IMR-90 (cell line): ENCODE measurements at regions not wholly inside any gene's neighbourhood (a gene's known extent, or its start where the extent isn't known, plus 50 kb on each side); places are given as distances from the start of the nearest gene placed in this dataset.

Source experiments
- ATAC-seq: fragments of 200-7000 bp; cut with Tn5 transposase; 2 replicates; pipeline ENCODE4 v1.9.1; 2020; ENCODE audit warnings: low read depth, mild to moderate bottlenecking, moderate library complexity
- BruUV-seq: library from RNA; stranded (reverse); fragments of 400-500 nt; replicated peaks from 2 replicates; lab custom pipeline; 2021; lab: Mats Ljungman, UMichigan
- CTCF ChIA-PET: fragments of 300-600 bp; formaldehyde crosslinking; extraction: SDS; loops from one replicate; lab custom pipeline; 2021; ENCODE audit warnings: antibody characterized with exemption; lab: Yijun Ruan, JAX
- POLR2A ChIA-PET: fragments of 300-600 bp; sonication (Branson Sonifier 250); formaldehyde crosslinking; loops from one replicate; lab custom pipeline; 2022; ENCODE audit warnings: antibody characterized with exemption; ENCODE audit not compliant: unreplicated experiment; lab: Charles Lee
- DNase-seq: peaks from one replicate; pipeline ENCODE4 v3.0.0; 2013
- H2AFZ ChIP-seq: replicated peaks from 2 replicates; pipeline ENCODE3; 2013; ENCODE audit warnings: low read length, mild to moderate bottlenecking; ENCODE audit not compliant: poor library complexity
- H2AK5ac ChIP-seq: 2 replicates; pipeline ENCODE4 v1.6.1; 2013; ENCODE audit warnings: low read depth, low read length, inconsistent platforms
- H2AK9ac ChIP-seq: replicated peaks from 2 replicates; pipeline ENCODE3; 2013; ENCODE audit warnings: mild to moderate bottlenecking, low read depth, low read length, moderate library complexity; ENCODE audit not compliant: poor library complexity
- H2BK120ac ChIP-seq: 2 replicates; pipeline ENCODE4 v1.6.1; 2013; ENCODE audit warnings: low read depth, low read length, inconsistent platforms
- H2BK15ac ChIP-seq: 3 replicates; pipeline ENCODE4 v1.6.1; 2013; ENCODE audit warnings: low read depth, low read length, inconsistent platforms
- H2BK20ac ChIP-seq: 2 replicates; pipeline ENCODE4 v1.6.1; 2013; ENCODE audit warnings: low read depth, mild to moderate bottlenecking, inconsistent platforms, low read length, moderate library complexity
- H2BK5ac ChIP-seq: 2 replicates; pipeline ENCODE4 v1.6.1; 2013; ENCODE audit warnings: mild to moderate bottlenecking, low read depth, low read length, inconsistent platforms; ENCODE audit not compliant: poor library complexity, severe bottlenecking
- H3K14ac ChIP-seq: replicated peaks from 2 replicates; pipeline ENCODE4 v1.6.1; 2013; ENCODE audit warnings: low read depth, low read length, inconsistent platforms
- H3K18ac ChIP-seq: 2 replicates; pipeline ENCODE4 v1.6.1; 2013; ENCODE audit warnings: low read depth, low read length, control low read depth
- H3K23ac ChIP-seq: 2 replicates; pipeline ENCODE4 v1.6.1; 2013; ENCODE audit warnings: low read depth, low read length, inconsistent platforms
- H3K27ac ChIP-seq: 2 replicates; pipeline ENCODE4 v1.5.1; 2013; ENCODE audit warnings: mild to moderate bottlenecking, control low read depth, low read length; ENCODE audit not compliant: insufficient read depth
- H3K27me3 ChIP-seq: 2 replicates; pipeline ENCODE4 v1.6.1; 2013; ENCODE audit warnings: low read length; ENCODE audit not compliant: control insufficient read depth, insufficient read depth
- H3K36me3 ChIP-seq: 2 replicates; pipeline ENCODE4 v1.6.1; 2013; ENCODE audit warnings: low read length, mixed read lengths; ENCODE audit not compliant: control insufficient read depth, insufficient read depth
- H3K4ac ChIP-seq: 2 replicates; pipeline ENCODE4 v1.6.1; 2013; ENCODE audit warnings: low read depth, low read length, inconsistent platforms
- H3K4me1 ChIP-seq: 2 replicates; pipeline ENCODE4 v1.6.1; 2013; ENCODE audit warnings: low read length, mixed read lengths; ENCODE audit not compliant: control insufficient read depth, insufficient read depth
- H3K4me2 ChIP-seq: 2 replicates; pipeline ENCODE4 v1.6.1; 2013; ENCODE audit warnings: low read depth, mild to moderate bottlenecking, control low read depth, low read length, moderate library complexity
- H3K4me3 ChIP-seq: 2 replicates; pipeline ENCODE4 v1.5.1; 2013; ENCODE audit warnings: low read depth, mild to moderate bottlenecking, control low read depth, low read length, moderate library complexity; ENCODE audit not compliant: insufficient read depth
- H3K56ac ChIP-seq: 2 replicates; pipeline ENCODE4 v1.6.1; 2013; ENCODE audit warnings: low read length, inconsistent platforms; ENCODE audit not compliant: insufficient read depth; ENCODE audit errors: extremely low read depth
- H3K79me1 ChIP-seq, 2 experiments: 2 replicates each; pipeline ENCODE4 v1.6.1; 2013; ENCODE audit warnings: low read length in 2 of 2, inconsistent platforms in 1 of 2, low read depth in 1 of 2
- H3K9ac ChIP-seq: 2 replicates; pipeline ENCODE4 v1.6.1; 2013; ENCODE audit warnings: low read depth, low read length, control low read depth
- H3K9me1 ChIP-seq: 2 replicates; pipeline ENCODE4 v1.6.1; 2013; ENCODE audit warnings: low read length, inconsistent platforms; ENCODE audit not compliant: insufficient read depth
- H3K9me3 ChIP-seq: 2 replicates; pipeline ENCODE4 v1.6.1; 2013; ENCODE audit warnings: low read length; ENCODE audit not compliant: control insufficient read depth, insufficient read depth
- H4K20me1 ChIP-seq: 2 replicates; pipeline ENCODE4 v1.6.1; 2013; ENCODE audit warnings: low read length, inconsistent platforms; ENCODE audit not compliant: insufficient read depth
- H4K5ac ChIP-seq: 2 replicates; pipeline ENCODE4 v1.6.1; 2013; ENCODE audit warnings: mild to moderate bottlenecking, low read depth, low read length, control low read depth
- H4K8ac ChIP-seq, 2 experiments: 2 replicates each; pipeline ENCODE4 v1.6.1; 2013; ENCODE audit warnings: low read depth in 2 of 2, low read length in 2 of 2, control low read depth in 1 of 2, inconsistent platforms in 1 of 2
- H4K91ac ChIP-seq: 2 replicates; pipeline ENCODE4 v1.6.1; 2013; ENCODE audit warnings: low read depth, low read length, inconsistent platforms; ENCODE audit not compliant: insufficient read depth
- BHLHE40 ChIP-seq: fragments of 150-350 bp; IDR thresholded peaks from 2 replicates; pipeline ENCODE4 v1.6.1; 2016; ENCODE audit warnings: mild to moderate bottlenecking, low read depth, low read length
- CHD1 ChIP-seq: IDR thresholded peaks from 2 replicates; pipeline ENCODE4 v1.6.1; 2012; ENCODE audit warnings: low read depth, low read length, improper control_type of control experiment
- ELK1 ChIP-seq: fragments of 150-350 bp; IDR thresholded peaks from 2 replicates; pipeline ENCODE4 v1.6.1; 2016; ENCODE audit warnings: low read depth, mild to moderate bottlenecking, low read length, moderate library complexity, borderline replicate concordance
- WGBS, 2 experiments: methylation state at CpG; one replicate each; pipeline versions ENCODE4 v1.1.5 to v1.1.7; 2013; ENCODE audit warnings: missing lambda C conversion rate in 2 of 2; ENCODE audit not compliant: insufficient read length in 1 of 2; ENCODE audit errors: extremely low coverage in 2 of 2; 5-methylcytosine and 5-hydroxymethylcytosine counted together
- dilution Hi-C: fragments of 300-500 bp; cut with HindIII; formaldehyde crosslinking; loops from one replicate; pipeline ENCODE4 v1.14.3; 2018; ENCODE audit warnings: low sequenced_read_pairs; ENCODE audit not compliant: unreplicated experiment
- in situ Hi-C: fragments of 300-500 bp; cut with MboI; formaldehyde crosslinking; loops from 3 replicates; pipeline ENCODE4 v1.14.3; 2019; ENCODE audit warnings: low sequenced_read_pairs, inconsistent platforms, mixed read lengths
- intact Hi-C: fragments of 100-400 bp; cut with micrococcal nuclease; formaldehyde crosslinking; loops from 2 replicates; pipeline ENCODE4 v1.10.0; 2022

- no peak overlapping the region for H3K27ac ChIP-seq
- no peak overlapping the region for H2AFZ ChIP-seq
- ATAC-seq (no peak), DNase-seq (no peak)
- H3K4ac ChIP-seq, result no peak overlapping the region
- ChIA-PET CTCF (no interaction called here), POLR2A (no interaction called here)
- H3K56ac ChIP-seq, result no peak overlapping the region
- H2AK9ac ChIP-seq, result no peak overlapping the region
- H3K4me2 ChIP-seq, result no peak overlapping the region
- no peak overlapping the region for H2BK15ac ChIP-seq
- H3K18ac ChIP-seq, result no peak overlapping the region
- no peaks in the 10 kb centered on the region for H3K4me1 ChIP-seq
- BruUV-seq, result no TSS peak
- dilution Hi-C loops (no loop called here), in situ Hi-C loops (no loop called here), intact Hi-C loops (no loop called here)
- H2BK20ac ChIP-seq, result no peak overlapping the region
- H2BK5ac ChIP-seq, result no peak overlapping the region
- H3K9me1 ChIP-seq, result no peaks in the 10 kb centered on the region; the same call in 1 of the 2 replicates
- H4K20me1 ChIP-seq, result no peaks in the 10 kb centered on the region
- H2BK120ac ChIP-seq, result no peak overlapping the region
- H3K27me3 ChIP-seq, result no peaks in the 10 kb centered on the region
- H2AK5ac ChIP-seq, result no peak overlapping the region
- H4K5ac ChIP-seq, result no peak overlapping the region
- no peak for TF ChIP-seq BHLHE40
- TF ChIP-seq ELK1, result no peak
- no peak for TF ChIP-seq CHD1
- WGBS, 2 experiments, result no CpG with 5 or more reads among the region's 5 CpGs
- no peak overlapping the region for H3K14ac ChIP-seq
- no peak overlapping the region for H3K4me3 ChIP-seq
- no peak overlapping the region for H3K9ac ChIP-seq
- no peak overlapping the region for H4K8ac ChIP-seq
- H3K79me1 ChIP-seq, result no peaks in the 10 kb centered on the region
- no peak overlapping the region for H4K91ac ChIP-seq
- no peak overlapping the region for H3K23ac ChIP-seq
- H3K9me3 ChIP-seq, result no peaks in the 10 kb centered on the region
- no peaks in the 10 kb centered on the region for H3K36me3 ChIP-seq
These were observed 380.5 kb downstream of the SFMBT2 start for GRCh38 chr10:7030134-7030855.
